GM03348 (cell line): ENCODE measurements at regions not wholly inside any gene's neighbourhood (a gene's known extent, or its start where the extent isn't known, plus 50 kb on each side); places are given as distances from the start of the nearest gene placed in this dataset.

Experiments used
- DNase-seq: peaks from one replicate; pipeline ENCODE4 v3.0.0; 2012; ENCODE audit warnings: low spot score

- DNase-seq: no peak
Measured at GRCh38 chr2:204049635-204050034, 113.1 kb downstream of the ICOS start.

DNA sequence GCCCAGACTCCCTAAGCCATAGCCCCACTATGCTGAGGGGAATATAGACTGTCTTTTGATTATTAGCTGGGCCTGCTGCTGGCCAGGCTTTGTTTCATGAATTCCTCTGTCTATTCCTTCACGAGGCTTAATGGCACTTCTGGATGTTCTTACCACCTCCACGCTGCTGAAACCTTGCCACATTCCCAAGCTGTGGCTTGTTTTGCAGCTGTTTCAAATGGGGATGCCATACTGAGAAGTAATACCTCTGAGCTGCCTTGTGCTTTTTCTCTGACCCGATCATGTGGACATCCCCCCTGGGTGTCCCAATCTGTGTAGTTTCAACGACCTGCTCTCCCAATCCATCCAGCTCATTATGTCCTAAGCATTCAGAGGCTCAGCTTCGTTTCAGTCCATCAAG lies 114.1 kb downstream of the ICOS start:
- DNase-seq: no peak

DNA sequence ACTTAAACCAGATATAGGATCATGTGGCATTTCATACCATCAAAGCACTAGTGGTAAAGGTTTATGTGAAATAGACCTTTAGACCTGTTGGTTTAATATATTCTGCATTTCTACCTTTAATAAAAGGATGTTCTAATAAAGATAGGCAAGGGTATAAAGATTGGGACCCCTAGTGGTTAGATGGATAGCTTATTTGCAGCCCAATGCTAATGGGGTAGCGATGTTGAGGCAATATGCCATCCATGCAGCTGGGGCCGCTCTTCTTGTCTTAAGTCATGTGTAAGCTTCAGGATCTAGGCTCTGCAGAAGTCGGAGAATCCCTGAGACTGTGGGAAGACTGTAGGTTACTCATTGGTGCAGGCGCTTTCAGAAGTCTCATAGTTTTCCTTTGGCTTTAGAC lies 114.9 kb downstream of the ICOS start:
- no peak for DNase-seq

GRCh38 chr2:204051984-204052556 lies 115.5 kb downstream of the ICOS start:
- DNase-seq: no peak

GRCh38 chr2:204059016-204059415 lies 122.5 kb downstream of the ICOS start:
- DNase-seq: no peak

DNA sequence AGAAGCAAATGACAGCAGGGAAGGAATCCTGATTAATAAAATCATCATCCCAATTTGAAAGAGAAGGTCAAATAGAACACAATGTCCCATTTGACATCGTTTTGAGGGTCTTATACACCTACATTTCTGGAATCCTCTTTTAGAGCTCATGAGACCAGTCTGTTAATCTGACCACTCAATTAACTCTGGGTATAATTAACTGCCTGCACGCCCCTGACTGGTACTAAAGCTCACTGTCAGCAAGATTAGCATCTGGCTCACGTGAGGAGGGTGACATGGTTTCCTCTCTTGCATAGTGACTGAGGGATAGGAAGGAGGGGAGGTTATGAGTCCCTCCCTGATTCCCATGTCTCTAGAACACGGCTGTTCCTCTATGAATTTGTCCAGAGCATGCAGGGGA lies 124.3 kb downstream of the ICOS start:
- no peak for DNase-seq

DNA sequence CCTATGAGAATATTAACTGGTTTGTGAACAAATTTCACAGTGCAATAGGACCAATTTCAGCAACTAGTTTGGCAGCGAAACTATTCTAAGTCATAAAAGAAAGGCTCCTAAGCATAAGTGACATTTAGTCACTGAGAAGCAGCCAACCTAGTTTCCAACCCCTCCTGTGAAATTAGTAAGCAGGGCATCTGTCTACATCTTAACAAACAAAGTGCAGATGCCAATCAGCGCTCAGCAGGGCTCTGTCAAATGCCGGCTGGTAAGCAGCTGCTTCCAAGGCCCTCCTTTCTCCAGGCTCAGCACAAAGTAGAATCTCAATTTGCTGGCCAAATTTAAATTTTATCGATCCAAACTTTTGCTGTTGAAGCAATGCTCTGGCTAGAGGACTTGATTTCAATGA lies 124.7 kb downstream of the ICOS start:
- no peak for DNase-seq

GRCh38 chr2:204064119-204064518 lies 127.6 kb downstream of the ICOS start:
- no peak for DNase-seq

DNA sequence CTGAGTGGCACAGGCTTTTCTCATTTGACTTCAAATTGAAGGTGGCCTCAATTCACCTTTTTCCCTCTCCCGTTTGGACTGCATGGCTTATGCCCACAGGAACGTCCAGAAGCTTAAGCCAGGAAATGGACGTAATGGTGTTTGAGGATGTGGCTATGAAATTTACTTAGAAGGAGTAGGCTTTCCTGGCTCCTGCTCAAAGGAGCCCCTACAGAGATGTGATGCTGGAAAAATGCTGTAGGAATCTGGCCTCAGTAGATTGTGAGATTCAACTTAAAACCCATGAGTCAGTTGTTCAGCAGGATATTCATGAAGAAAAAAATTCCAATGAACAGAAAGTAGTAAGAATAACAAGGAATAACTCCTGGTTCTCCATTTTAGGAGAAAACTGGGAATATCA lies 129.0 kb downstream of the ICOS start:
- no peak for DNase-seq

DNA sequence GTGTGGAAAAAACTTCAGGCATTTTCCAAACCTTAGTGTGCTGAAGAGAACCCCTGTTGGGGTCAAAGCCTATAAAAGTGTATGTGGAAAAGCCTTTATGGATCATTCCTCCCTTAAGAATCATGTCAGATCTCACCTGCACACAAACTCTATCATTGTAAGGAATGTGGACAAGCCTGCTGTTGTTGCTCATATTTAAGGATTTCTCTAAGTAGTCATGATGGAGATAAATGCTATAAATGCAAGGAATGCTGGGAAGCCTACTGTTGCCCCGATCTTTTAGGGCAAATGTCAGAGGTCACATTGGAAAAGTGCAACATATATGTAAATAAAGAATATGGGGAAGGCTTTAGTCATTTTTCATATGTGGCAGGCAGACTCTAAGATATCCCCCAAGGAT lies 129.5 kb downstream of the ICOS start:
- DNase-seq: no peak

DNA sequence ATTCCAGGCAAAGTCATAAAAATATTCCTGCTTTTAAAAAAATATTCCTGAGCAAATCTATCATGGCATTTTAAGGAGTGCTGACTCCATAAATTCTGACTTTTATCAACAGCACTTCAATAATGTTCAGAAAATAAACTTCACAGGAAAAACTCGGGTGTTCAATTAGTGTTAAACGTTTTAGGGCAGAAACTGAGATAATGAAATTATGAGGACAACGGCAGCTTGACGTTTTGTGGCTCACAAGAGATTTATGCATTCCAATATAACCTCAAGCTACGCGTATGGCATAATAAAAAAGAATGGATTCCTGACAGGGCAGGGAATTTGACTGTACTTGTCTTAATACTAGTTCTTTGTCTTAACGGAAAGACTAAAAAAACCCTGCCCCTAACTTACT lies 133.2 kb downstream of the ICOS start:
- DNase-seq: no peak

- DNase-seq: peak; percentile 18
Measured at GRCh38 chr2:204072443-204073324, 136.1 kb downstream of the ICOS start.

GRCh38 chr2:204074456-204074855 lies 137.9 kb downstream of the ICOS start:
- peak; percentile 54 for DNase-seq

DNA sequence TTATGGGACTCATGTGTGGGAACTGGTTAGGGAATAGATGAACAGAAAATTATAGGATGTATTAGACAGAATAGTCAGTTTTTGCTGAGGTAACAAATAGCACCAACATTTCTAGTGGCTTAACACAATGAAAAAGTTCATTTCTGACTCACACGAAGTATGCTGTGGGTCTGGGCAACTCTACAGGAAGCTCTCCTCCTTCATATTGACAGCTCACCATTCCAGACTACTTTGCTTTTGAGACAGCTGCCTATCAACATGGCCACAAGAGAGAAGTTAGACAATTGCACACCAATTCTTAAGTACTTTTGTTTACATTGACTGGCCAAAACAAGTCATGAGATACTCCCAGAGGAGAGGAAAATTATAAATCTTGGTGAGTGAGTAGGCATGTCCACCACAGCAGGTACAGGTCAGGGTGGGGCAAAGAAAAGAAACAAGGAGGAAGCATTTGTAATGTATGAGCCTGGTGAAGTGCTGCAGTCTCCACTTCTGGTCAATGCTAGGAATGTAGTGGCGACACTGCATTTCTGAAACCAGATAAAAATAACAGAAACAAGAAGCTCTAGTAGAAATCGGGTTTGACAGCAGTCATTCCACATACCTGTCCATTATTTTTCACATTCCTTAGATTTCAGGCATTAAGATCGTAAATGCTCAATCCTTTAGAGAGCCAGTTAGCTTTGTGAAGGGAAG lies 141.6 kb downstream of the ICOS start:
- no peak for DNase-seq

GRCh38 chr2:204081487-204082425 lies 145.2 kb downstream of the ICOS start:
- no peak for DNase-seq

DNA sequence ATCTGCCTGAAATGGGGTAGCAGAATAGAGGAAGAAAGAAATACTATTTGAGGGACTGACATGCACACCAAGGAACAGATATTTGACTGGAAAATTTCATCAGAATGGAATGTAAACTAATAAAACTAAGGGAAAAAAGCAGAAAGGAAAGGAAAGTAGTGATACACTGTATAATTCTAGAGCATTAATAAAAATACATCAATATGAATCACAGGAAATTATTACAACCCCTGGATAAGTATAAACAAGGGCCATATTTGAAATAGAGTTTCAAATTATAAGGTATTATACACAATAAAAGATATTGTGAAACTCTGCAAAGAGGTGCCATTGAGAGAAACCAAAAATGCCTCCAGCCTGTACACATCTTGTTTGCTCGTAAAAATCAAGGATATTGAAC lies 149.6 kb downstream of the ICOS start:
- no peak for DNase-seq

- DNase-seq: no peak
Measured at GRCh38 chr2:204089105-204089504, 152.5 kb downstream of the ICOS start.

DNA sequence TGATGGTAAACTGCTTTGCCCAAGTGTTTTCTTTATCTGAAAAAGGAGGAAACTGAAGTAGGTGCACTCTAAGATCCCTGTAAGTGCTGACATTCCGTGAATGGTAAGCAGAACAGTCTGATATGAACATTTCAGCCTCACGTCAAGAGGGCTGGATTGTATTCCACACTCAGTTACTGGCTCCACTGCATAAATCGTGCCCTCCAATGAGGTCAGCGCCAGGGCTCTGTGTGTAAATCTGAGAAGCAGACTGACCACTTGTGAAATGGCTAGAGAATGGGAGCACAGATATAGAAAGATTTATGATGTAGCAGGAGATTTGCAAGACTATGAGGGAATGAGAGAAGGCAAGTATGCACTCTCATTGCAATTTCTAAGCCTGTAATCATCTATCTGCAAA lies 153.0 kb downstream of the ICOS start:
- DNase-seq: no peak

DNA sequence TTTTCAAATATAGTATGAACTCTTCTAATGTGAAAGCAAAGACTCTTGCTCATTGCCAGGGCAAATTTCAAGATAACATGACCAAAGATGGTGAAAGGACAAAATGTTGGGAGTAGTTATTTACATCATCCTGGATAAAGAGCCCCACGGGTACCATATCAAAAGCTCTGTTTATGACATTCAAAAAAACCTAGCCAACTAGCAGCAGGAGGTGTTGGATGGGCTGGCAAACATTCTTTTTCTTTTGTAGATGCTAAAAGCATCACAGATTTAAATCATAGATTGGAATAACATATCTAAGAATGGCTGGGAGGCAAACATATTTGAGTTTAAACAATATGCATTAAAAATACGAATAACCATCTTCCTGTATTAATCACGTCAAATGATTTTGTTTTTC lies 153.5 kb downstream of the ICOS start:
- DNase-seq: no peak

DNA sequence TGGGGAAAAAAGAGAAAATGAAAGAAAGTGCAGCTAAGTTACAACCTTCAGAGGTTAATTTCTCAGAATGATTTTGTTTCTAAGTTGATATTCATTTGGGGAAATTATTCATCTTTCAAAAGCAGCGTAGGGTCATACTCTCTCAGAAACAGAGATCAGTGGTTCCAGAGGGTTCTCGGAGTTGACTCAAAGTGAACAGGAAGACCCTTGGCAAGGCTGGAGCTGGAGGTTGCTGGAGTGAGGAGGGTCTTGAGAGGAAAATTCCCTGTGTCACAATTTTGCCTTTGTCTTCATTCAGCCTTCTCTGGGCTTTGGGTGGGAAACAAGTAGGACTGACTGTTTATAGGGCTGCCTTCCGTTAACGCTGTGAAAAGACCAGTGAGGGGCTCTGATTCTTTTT lies 168.2 kb downstream of the ICOS start:
- no peak for DNase-seq

- peak; percentile 35 for DNase-seq
Measured at GRCh38 chr2:204108330-204108751, 171.8 kb downstream of the ICOS start.

GRCh38 chr2:204108781-204109295 lies 172.3 kb downstream of the ICOS start:
- no peak for DNase-seq
